HS-27A (cell line): ENCODE measurements at regions not wholly inside any gene's neighbourhood (a gene's known extent, or its start where the extent isn't known, plus 50 kb on each side); places are given as distances from the start of the nearest gene placed in this dataset.
"Not testable (repeated sequence)": the region's sequence is repeated elsewhere in the genome, so short reads cannot be mapped to it uniquely, and the experiment has no call there.

Experiments
- DNase-seq: peaks from one replicate; pipeline ENCODE4 v3.0.0-alpha.2; 2012; ENCODE audit warnings: low read depth, missing footprints

- no peak for DNase-seq
Measured at GRCh38 chr4:3613967-3614730, 81.9 kb upstream of the LRPAP1 start.

GRCh38 chr4:3612934-3613333 is 80.7 kb upstream of the LRPAP1 start:
- no peak for DNase-seq

GRCh38 chr4:3612281-3612680 is 80.1 kb upstream of the LRPAP1 start:
- DNase-seq: no peak

- DNase-seq: no peak
Measured at GRCh38 chr4:3611778-3612177, 79.6 kb upstream of the LRPAP1 start.

- DNase-seq: not testable (repeated sequence)
Measured at GRCh38 chr4:3610851-3611250, 78.6 kb upstream of the LRPAP1 start.

- not testable (repeated sequence) for DNase-seq
Measured at GRCh38 chr4:3609905-3610304, 77.7 kb upstream of the LRPAP1 start.

- no peak for DNase-seq
Measured at GRCh38 chr4:3607690-3608552, 75.7 kb upstream of the LRPAP1 start.

GRCh38 chr4:3606850-3607249 is 74.6 kb upstream of the LRPAP1 start:
- not testable (repeated sequence) for DNase-seq

- not testable (repeated sequence) for DNase-seq
Measured at GRCh38 chr4:3606271-3606670, 74.0 kb upstream of the LRPAP1 start.

GRCh38 chr4:3605491-3605890 is 73.3 kb upstream of the LRPAP1 start:
- no peak for DNase-seq

GRCh38 chr4:3602886-3603645 is 70.8 kb upstream of the LRPAP1 start:
- DNase-seq: not testable (repeated sequence)

GRCh38 chr4:3601992-3602391 is 69.8 kb upstream of the LRPAP1 start:
- no peak for DNase-seq

- DNase-seq: not testable (repeated sequence)
Measured at GRCh38 chr4:3601108-3601690, 69.0 kb upstream of the LRPAP1 start.

- DNase-seq: no peak
Measured at GRCh38 chr4:3599951-3600350, 67.7 kb upstream of the LRPAP1 start.

GRCh38 chr4:3598695-3599227 is 66.5 kb upstream of the LRPAP1 start:
- DNase-seq: no peak

GRCh38 chr4:3597896-3598505 is 65.8 kb upstream of the LRPAP1 start:
- not testable (repeated sequence) for DNase-seq

- DNase-seq: not testable (repeated sequence)
Measured at GRCh38 chr4:3596957-3597733, 64.9 kb upstream of the LRPAP1 start.

- DNase-seq: not testable (repeated sequence)
Measured at GRCh38 chr4:3595627-3596291, 63.5 kb upstream of the LRPAP1 start.

- DNase-seq: not testable (repeated sequence)
Measured at GRCh38 chr4:3594751-3595150, 62.5 kb upstream of the LRPAP1 start.
